Gastroesophageal sphincter (tissue), 4 donors: ENCODE measurements at regions not wholly inside any gene's neighbourhood (a gene's known extent, or its start where the extent isn't known, plus 50 kb on each side); places are given as distances from the start of the nearest gene placed in this dataset.

Experiments used
- ATAC-seq: fragments of 150-250 bp; one replicate; pipeline ENCODE4 v1.9.1; 2016; ENCODE audit warnings: mild to moderate bottlenecking, moderate library complexity
- H3K27ac ChIP-seq, 4 donors: fragments of 200-600 bp; sonication (generic) in 3 of 4; 1 replicate in 3 of 4; 2 replicates in 1 of 4; pipeline ENCODE4 v1.5.1; 2016 to 2019
- H3K27me3 ChIP-seq: fragments of 200-600 bp; sonication (generic); one replicate; pipeline ENCODE4 v1.5.1; 2019
- H3K36me3 ChIP-seq, 2 donors: fragments of 200-600 bp; sonication (generic); one replicate each; pipeline ENCODE4 v1.5.1; 2019; ENCODE audit warnings: control low read depth in 1 of 2
- H3K4me1 ChIP-seq, 3 donors: fragments of 200-600 bp; sonication (generic); 1 replicate in 2 of 3; 2 replicates in 1 of 3; pipeline ENCODE4 v1.5.1; 2016 to 2019; ENCODE audit warnings: control low read depth in 2 of 3
- H3K4me3 ChIP-seq, 2 donors: fragments of 200-600 bp; sonication (generic); one replicate each; pipeline ENCODE4 v1.5.1; 2019; ENCODE audit warnings: mild to moderate bottlenecking in 1 of 2, moderate library complexity in 1 of 2
- H3K9me3 ChIP-seq, 3 donors: fragments of 200-600 bp; sonication (generic); one replicate each; pipeline ENCODE4 v1.5.1; 2017 to 2019; ENCODE audit warnings: control low read depth in 2 of 3
- CTCF ChIP-seq, 4 experiments: fragments of 200-600 bp in 2 of 4; fragments of 450-650 bp in 2 of 4; sonication (generic) in 1 of 4; IDR thresholded peaks; one replicate each; pipeline ENCODE4 v1.5.1; 2017 to 2019; ENCODE audit warnings: antibody characterized with exemption in 4 of 4, mild to moderate bottlenecking in 2 of 4, moderate library complexity in 2 of 4
- EP300 ChIP-seq: sonication (generic); formaldehyde crosslinking; IDR thresholded peaks from one replicate; pipeline ENCODE4 v1.6.1; 2017; ENCODE audit warnings: antibody characterized with exemption, mild to moderate bottlenecking
- POLR2A ChIP-seq, 2 donors: fragments of 450-650 bp; IDR thresholded peaks; one replicate each; pipeline ENCODE4 v1.6.1; 2017; ENCODE audit warnings: antibody characterized with exemption in 2 of 2, mild to moderate bottlenecking in 2 of 2, moderate library complexity in 1 of 2
- POLR2AphosphoS5 ChIP-seq: sonication (generic); formaldehyde crosslinking; IDR thresholded peaks from one replicate; pipeline ENCODE4 v1.6.1; 2017; ENCODE audit warnings: antibody characterized with exemption
- WGBS, 2 donors: methylation state at CpG; one replicate each; pipeline ENCODE4 v1.1.5; 2018; ENCODE audit warnings: low coverage in 1 of 2; 5-methylcytosine and 5-hydroxymethylcytosine counted together

GRCh38 chr12:19801941-19802340 is 362.6 kb downstream of the AEBP2 start:
- H3K27me3 ChIP-seq = no peaks in the 10 kb centered on the region
- WGBS, 2 donors = 83 to 100% methylated on average over 1 to 4 of the region's 4 CpGs
- H3K9me3 ChIP-seq = no peaks in the 10 kb centered on the region
- TF ChIP-seq EP300 (no peak), POLR2AphosphoS5 (no peak), POLR2A (IDR thresholded peaks at IDR 0.05) (no peak), CTCF (IDR thresholded peaks at IDR 0.05) (no peak)
- peaks cover 4 to 17% (median 6%) of the 10 kb centered on the region in 3 donors for H3K4me1 ChIP-seq
- ATAC-seq = no peak
- no peak overlapping the region for H3K27ac ChIP-seq
- H3K36me3 ChIP-seq = no peaks in the 10 kb centered on the region
- H3K4me3 ChIP-seq = no peak overlapping the region

- no peak overlapping the region for H3K27ac ChIP-seq
- WGBS, 2 donors = 100% methylated on average over 2 of the region's 2 CpGs
- H3K4me3 ChIP-seq = no peak overlapping the region
- ATAC-seq = no peak
- no peaks in the 10 kb centered on the region for H3K27me3 ChIP-seq
- H3K4me1 ChIP-seq = peaks cover 5 to 20% (median 6%) of the 10 kb centered on the region in 3 donors
- H3K9me3 ChIP-seq = no peaks in the 10 kb centered on the region
- TF ChIP-seq POLR2A (IDR thresholded peaks at IDR 0.05) (no peak), POLR2AphosphoS5 (no peak), EP300 (no peak), CTCF (IDR thresholded peaks at IDR 0.05) (no peak)
- H3K36me3 ChIP-seq = no peaks in the 10 kb centered on the region
These were observed 363.6 kb downstream of the AEBP2 start for GRCh38 chr12:19802915-19803314.

GRCh38 chr12:19804737-19805136 is 365.4 kb downstream of the AEBP2 start:
- no peak overlapping the region for H3K27ac ChIP-seq
- TF ChIP-seq CTCF (IDR thresholded peaks at IDR 0.05) (no peak), POLR2A (IDR thresholded peaks at IDR 0.05) (no peak), EP300 (no peak), POLR2AphosphoS5 (no peak)
- no peaks in the 10 kb centered on the region for H3K9me3 ChIP-seq
- H3K36me3 ChIP-seq = no peaks in the 10 kb centered on the region
- H3K4me1 ChIP-seq = peaks cover 5 to 17% (median 8%) of the 10 kb centered on the region in 3 donors
- ATAC-seq = no peak
- no peak overlapping the region for H3K4me3 ChIP-seq
- H3K27me3 ChIP-seq = no peaks in the 10 kb centered on the region
- WGBS, 2 donors = 83 to 86% methylated on average over 1 of the region's 1 CpG

- WGBS, 2 donors = 83% methylated on average over 2 of the region's 2 CpGs; no CpG with 5 or more reads in 1 of the 2 donors
- no peak overlapping the region for H3K27ac ChIP-seq
- no peaks in the 10 kb centered on the region for H3K27me3 ChIP-seq
- no peaks in the 10 kb centered on the region for H3K9me3 ChIP-seq
- H3K4me1 ChIP-seq = peaks cover 0 to 6% (median 4%) of the 10 kb centered on the region in 3 donors
- no peak overlapping the region for H3K4me3 ChIP-seq
- no peak for ATAC-seq
- TF ChIP-seq CTCF (IDR thresholded peaks at IDR 0.05) = no peak
- no peak for TF ChIP-seq EP300
- no peak for TF ChIP-seq POLR2AphosphoS5
- TF ChIP-seq POLR2A (IDR thresholded peaks at IDR 0.05) = no peak
- H3K36me3 ChIP-seq = no peaks in the 10 kb centered on the region
These were observed 369.1 kb downstream of the AEBP2 start for GRCh38 chr12:19808371-19808770.

- no peak for TF ChIP-seq POLR2A (IDR thresholded peaks at IDR 0.05)
- TF ChIP-seq EP300 = no peak
- TF ChIP-seq CTCF (IDR thresholded peaks at IDR 0.05) = no peak
- no peak for TF ChIP-seq POLR2AphosphoS5
- ATAC-seq = no peak
- Histone ChIP-seq H3K4me1 (peaks cover 0 to 6% (median 4%) of the 10 kb centered on the region in 3 donors), H3K36me3 (no peaks in the 10 kb centered on the region), H3K9me3 (peaks cover 0 to 3% (median 0%) of the 10 kb centered on the region in 3 donors), H3K27me3 (no peaks in the 10 kb centered on the region), H3K27ac (no peak overlapping the region), H3K4me3 (no peak overlapping the region)
- 27 to 39% methylated on average over 1 of the region's 1 CpG for WGBS, 2 donors
These were observed 370.9 kb downstream of the AEBP2 start for GRCh38 chr12:19810213-19810612.
